Adipocyte (in vitro differentiated cells): ENCODE measurements at regions not wholly inside any gene's neighbourhood (a gene's known extent, or its start where the extent isn't known, plus 50 kb on each side); places are given as distances from the start of the nearest gene placed in this dataset.

ENCODE experiments used
- DNase-seq: peaks from one replicate; pipeline ENCODE4 v3.0.0-alpha.2; 2015; ENCODE audit warnings: low read depth
- H3K27me3 ChIP-seq: replicated peaks from 2 replicates; pipeline ENCODE4 v1.7.0; 2013; ENCODE audit warnings: mild to moderate bottlenecking, low read length, moderate library complexity; ENCODE audit not compliant: control insufficient read depth, insufficient read depth
- H3K36me3 ChIP-seq: 2 replicates; pipeline ENCODE4 v1.7.0; 2013; ENCODE audit warnings: low read length, mild to moderate bottlenecking, moderate library complexity; ENCODE audit not compliant: control insufficient read depth, insufficient read depth, severe bottlenecking
- H3K4me1 ChIP-seq: 2 replicates; pipeline ENCODE4 v1.7.0; 2013; ENCODE audit warnings: mild to moderate bottlenecking, low read length, moderate library complexity; ENCODE audit not compliant: control insufficient read depth, insufficient read depth
- H3K4me3 ChIP-seq: 2 replicates; pipeline ENCODE4 v1.7.0; 2013; ENCODE audit warnings: mild to moderate bottlenecking, low read length, moderate library complexity
- H3K9ac ChIP-seq: 2 replicates; pipeline ENCODE4 v1.7.0; 2013; ENCODE audit warnings: mild to moderate bottlenecking, low read length, moderate library complexity
- H3K9me3 ChIP-seq: 2 replicates; pipeline ENCODE4 v1.7.0; 2013; ENCODE audit warnings: mild to moderate bottlenecking, low read length, moderate library complexity; ENCODE audit not compliant: control insufficient read depth

DNA sequence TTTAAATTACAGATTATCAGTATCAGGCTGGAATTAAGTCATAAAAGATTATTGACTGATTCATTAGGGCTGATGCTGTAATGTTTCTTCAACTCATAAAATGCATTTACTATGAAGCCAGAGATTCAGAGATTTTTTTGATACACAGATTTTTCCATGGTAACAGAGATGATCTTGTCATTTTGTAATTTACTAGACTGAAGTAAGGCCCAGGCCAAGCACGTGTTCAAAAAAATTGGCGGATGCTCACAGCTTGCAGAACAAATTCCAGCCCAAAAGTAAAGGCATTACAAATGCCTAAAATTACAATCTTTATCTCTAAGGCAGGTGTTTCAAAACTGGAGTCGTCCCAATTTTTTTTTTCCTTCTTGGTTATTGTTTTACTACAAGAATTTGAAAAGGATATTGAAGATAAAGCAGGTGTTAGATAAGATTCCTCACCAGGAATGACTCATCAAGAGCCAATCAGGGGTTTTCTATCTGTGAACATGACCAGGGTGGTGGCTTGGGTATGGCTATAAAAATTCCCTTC is 78.4 kb upstream of the MEOX2 start:
- H3K36me3 ChIP-seq: no peaks in the 10 kb centered on the region
- no peak overlapping the region for H3K9ac ChIP-seq
- no peak for DNase-seq
- H3K4me3 ChIP-seq: no peak overlapping the region
- H3K4me1 ChIP-seq: peaks cover 10% of the 10 kb centered on the region
- H3K9me3 ChIP-seq: no peaks in the 10 kb centered on the region
- no peaks in the 10 kb centered on the region for H3K27me3 ChIP-seq

DNA sequence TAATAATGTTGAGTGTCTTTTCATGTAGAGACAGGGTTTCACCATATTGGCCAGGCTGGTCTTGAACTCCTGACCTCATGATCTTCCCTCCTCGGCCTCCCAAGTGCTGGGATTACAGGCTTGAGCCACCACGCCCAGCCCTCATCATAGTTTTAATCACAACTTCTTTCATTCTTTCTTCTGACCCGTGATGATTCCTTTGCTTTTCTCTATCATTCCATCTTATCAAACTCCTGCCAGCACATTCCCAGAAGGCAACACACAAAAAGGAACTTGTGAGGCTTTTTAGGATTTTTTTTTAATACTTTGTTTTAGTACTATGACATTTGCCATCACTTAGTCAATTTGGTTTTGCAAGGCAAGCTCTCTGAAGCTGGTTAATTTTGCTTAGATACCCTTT is 77.5 kb upstream of the MEOX2 start:
- Histone ChIP-seq H3K27me3 (no peaks in the 10 kb centered on the region), H3K9me3 (no peaks in the 10 kb centered on the region), H3K4me1 (peaks cover 10% of the 10 kb centered on the region), H3K4me3 (no peak overlapping the region), H3K36me3 (no peaks in the 10 kb centered on the region), H3K9ac (no peak overlapping the region)
- DNase-seq: no peak

DNA sequence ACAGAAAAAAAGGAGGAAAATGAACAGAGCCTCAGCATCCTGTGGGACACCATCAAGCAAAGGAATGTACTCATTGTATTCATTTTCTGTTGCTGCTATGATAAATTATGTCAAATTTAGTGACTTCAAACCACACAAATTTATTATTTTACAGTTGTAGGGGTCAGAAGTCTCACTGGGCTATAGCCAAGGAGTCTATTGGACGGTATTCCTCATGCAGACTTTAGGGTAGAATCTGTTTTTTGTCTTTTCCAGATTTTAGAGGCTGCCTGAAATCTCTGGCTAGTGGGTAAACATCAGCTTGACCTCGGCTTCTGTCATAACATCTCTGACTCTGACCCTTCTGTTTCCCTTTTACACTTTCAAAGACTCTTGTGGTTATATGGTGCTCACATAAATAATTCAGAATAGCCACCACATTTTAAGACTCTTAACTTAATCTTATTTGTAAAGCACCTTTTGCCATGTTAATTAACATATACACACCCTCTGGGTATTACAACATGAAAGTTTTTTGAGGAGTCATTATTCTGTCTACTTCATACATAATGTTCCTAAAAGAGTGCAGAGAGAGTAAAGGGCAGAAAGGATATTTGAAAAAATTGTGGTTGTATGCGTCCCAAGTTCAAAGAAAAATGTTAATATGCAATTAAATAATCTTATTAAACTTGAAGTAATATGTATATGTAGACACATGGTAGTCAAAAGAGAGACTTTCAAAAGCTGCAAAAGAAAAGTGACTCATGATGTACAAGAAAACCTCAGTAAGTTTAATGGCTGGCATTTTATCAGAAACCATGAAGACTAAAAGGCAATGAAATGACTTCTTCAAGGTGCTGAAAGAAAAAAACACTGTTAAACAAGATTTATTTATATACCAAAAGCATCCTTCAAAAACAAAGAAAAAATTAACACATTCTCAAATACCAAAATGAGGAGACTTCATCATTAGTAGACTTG is 70.8 kb upstream of the MEOX2 start:
- DNase-seq: no peak
- H3K9me3 ChIP-seq: peaks cover 5% of the 10 kb centered on the region
- no peak overlapping the region for H3K9ac ChIP-seq
- H3K4me3 ChIP-seq: no peak overlapping the region
- H3K36me3 ChIP-seq: no peaks in the 10 kb centered on the region
- H3K4me1 ChIP-seq: peaks cover 24% of the 10 kb centered on the region
- H3K27me3 ChIP-seq: no peaks in the 10 kb centered on the region

- peaks cover 5% of the 10 kb centered on the region for H3K9me3 ChIP-seq
- no peak overlapping the region for H3K4me3 ChIP-seq
- no peak overlapping the region for H3K9ac ChIP-seq
- peaks cover 42% of the 10 kb centered on the region for H3K4me1 ChIP-seq
- no peaks in the 10 kb centered on the region for H3K36me3 ChIP-seq
- no peaks in the 10 kb centered on the region for H3K27me3 ChIP-seq
- DNase-seq: no peak
These were observed 68.6 kb upstream of the MEOX2 start for GRCh38 chr7:15755061-15755460.

DNA sequence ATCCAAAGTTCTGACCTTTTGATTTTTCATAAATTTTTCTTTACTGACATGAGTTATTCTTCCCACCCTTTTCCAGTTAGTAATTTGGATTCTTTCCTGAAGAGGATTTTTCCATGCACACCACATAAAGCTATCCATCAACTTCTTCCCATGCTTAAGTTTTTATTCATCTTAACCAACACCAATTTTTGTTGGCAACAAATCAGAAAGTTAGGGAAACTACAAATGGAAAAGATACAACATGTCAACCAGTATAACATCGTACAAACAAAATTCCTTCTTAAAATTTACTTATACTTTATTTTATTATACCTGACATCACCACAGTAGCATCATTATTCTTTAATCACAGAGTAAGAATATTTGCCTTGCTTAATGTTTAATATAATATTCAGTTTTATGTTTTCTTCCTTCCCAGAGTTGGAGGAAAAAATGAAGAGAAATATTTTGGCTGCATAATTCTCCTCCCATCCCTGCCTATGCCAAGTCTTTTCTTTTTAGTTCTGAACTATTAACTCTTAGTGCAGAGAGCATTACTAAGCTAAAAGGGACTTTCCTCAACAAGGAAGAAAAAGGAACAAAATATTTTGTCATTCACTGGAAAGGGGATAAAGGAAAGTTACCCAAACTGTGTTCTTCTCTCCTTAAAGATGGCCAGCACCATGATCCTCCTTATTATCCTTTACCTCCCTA is 67.5 kb upstream of the MEOX2 start:
- DNase-seq: no peak
- H3K4me1 ChIP-seq: peaks cover 42% of the 10 kb centered on the region
- H3K36me3 ChIP-seq: no peaks in the 10 kb centered on the region
- peak overlapping the region; percentile 23 for H3K4me3 ChIP-seq
- peaks cover 5% of the 10 kb centered on the region for H3K9me3 ChIP-seq
- peak overlapping the region; percentile 35 for H3K9ac ChIP-seq
- H3K27me3 ChIP-seq: no peaks in the 10 kb centered on the region

DNA sequence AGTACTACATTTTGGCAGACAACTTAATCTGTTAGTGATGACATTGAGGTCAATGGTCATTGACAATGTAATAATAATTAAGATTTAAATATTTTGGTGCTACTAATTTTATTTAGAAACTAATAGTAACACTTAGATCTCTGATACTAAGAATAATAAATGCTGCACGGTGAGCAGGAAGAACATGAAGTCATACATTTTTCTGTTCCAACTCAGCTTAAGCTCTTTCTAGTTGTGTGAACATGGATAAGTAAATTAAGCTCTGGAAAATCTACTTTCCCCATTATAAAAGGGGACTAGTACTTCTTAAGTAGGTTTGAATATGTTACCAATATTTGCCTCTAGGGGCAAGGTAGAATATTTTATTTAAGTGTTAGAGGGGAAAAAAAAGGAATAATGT is 65.9 kb upstream of the MEOX2 start:
- peaks cover 5% of the 10 kb centered on the region for H3K9me3 ChIP-seq
- no peaks in the 10 kb centered on the region for H3K27me3 ChIP-seq
- no peak overlapping the region for H3K9ac ChIP-seq
- H3K36me3 ChIP-seq: no peaks in the 10 kb centered on the region
- DNase-seq: no peak
- peaks cover 50% of the 10 kb centered on the region for H3K4me1 ChIP-seq
- peak overlapping the region; percentile 68 for H3K4me3 ChIP-seq

DNA sequence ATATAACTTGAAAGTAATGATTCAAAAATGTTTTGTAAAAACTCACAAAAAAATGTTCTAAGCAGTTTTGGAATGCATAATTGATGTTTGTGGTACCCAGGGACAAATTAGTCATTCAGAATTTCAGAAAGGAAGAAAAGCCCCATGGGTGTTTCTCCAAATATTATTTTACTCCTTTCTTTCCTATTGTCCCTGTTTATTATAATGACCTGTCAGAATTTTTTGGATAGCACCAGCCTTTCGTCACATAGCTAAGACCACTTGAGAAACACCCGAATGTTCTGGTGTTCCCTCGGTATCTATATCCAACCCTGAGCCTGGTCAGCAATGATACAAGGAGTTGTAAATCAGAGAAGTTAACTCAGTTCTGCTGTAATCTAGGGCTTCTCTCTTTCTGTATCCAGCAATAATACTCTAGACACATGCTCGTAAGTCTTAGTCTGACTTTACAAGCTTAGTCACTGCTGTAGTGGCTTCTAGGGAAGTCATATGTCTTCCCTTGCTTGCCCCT is 64.8 kb upstream of the MEOX2 start:
- peak; percentile 67 for DNase-seq
- Histone ChIP-seq H3K9ac (peak overlapping the region; percentile 69), H3K4me3 (peak overlapping the region; percentile 68), H3K27me3 (no peaks in the 10 kb centered on the region), H3K4me1 (peaks cover 59% of the 10 kb centered on the region), H3K9me3 (peaks cover 5% of the 10 kb centered on the region), H3K36me3 (no peaks in the 10 kb centered on the region)

DNA sequence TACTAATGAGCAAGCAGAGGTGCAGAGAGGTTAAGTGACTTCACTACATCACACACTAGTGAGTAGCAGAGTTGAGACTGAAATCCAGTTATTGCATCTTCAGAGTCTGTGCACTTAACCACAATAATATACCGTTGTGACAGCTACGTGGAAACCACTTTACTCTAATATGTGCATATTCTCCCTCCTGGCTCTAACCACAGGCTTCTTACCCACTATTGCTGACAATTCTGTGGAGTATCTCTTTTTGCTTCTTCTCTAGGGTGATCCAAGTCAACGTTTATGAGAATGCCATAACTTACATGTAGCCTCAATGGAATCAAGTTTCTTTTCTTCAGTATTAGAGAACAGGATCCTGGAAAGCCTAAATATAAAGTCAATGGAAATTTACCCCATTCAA is 64.2 kb upstream of the MEOX2 start:
- Histone ChIP-seq H3K4me3 (no peak overlapping the region), H3K9me3 (peaks cover 2% of the 10 kb centered on the region), H3K9ac (no peak overlapping the region), H3K4me1 (peaks cover 61% of the 10 kb centered on the region), H3K36me3 (no peaks in the 10 kb centered on the region), H3K27me3 (no peaks in the 10 kb centered on the region)
- peak; percentile 12 for DNase-seq

GRCh38 chr7:15749631-15750030 is 63.1 kb upstream of the MEOX2 start:
- Histone ChIP-seq H3K27me3 (no peaks in the 10 kb centered on the region), H3K36me3 (no peaks in the 10 kb centered on the region), H3K9me3 (no peaks in the 10 kb centered on the region), H3K4me3 (no peak overlapping the region), H3K4me1 (peaks cover 54% of the 10 kb centered on the region), H3K9ac (no peak overlapping the region)
- DNase-seq: no peak

DNA sequence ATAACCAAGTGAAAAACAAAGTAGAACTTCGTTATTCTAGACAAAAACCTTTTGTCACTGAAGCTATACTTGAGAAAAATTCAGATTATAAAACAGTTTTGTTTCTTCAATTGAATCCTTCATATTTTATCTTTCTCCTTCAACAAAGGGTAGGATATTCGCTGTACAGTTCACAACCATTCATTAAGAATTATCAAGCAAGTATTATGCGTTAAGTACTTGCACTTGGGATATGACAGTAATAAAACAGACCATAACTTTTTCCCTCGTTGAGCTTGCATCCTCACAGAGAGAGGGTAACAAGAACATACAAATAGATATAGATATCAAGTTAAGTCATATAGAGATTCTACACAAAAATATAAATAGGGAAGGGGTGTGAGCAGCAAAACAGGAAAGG is 61.2 kb upstream of the MEOX2 start:
- Histone ChIP-seq H3K4me3 (no peak overlapping the region), H3K27me3 (no peaks in the 10 kb centered on the region), H3K9me3 (no peaks in the 10 kb centered on the region), H3K4me1 (peaks cover 42% of the 10 kb centered on the region), H3K36me3 (no peaks in the 10 kb centered on the region), H3K9ac (no peak overlapping the region)
- no peak for DNase-seq

DNA sequence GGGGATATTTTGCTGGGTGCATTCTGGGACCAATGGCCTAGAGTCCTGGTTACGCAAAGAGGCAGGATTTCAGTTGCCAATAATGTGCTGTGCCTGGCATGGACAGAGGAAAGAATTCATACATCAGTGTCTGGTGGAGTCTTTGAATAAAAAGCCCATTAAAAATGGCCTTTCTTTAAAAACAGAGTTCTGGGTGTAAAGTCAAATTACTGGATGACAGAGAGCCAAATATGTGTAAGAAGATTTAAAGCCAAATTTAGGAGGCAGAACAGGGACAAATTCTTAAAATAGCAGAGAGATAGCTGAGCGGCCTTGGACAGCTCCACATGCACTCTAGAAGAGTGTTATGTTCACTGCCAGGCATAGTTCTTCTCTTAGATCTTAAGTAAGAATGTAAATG is 60.8 kb upstream of the MEOX2 start:
- peaks cover 40% of the 10 kb centered on the region for H3K4me1 ChIP-seq
- DNase-seq: peak; percentile 50
- no peaks in the 10 kb centered on the region for H3K36me3 ChIP-seq
- H3K4me3 ChIP-seq: no peak overlapping the region
- H3K9me3 ChIP-seq: no peaks in the 10 kb centered on the region
- no peaks in the 10 kb centered on the region for H3K27me3 ChIP-seq
- H3K9ac ChIP-seq: peak overlapping the region; percentile 5
